Upper lobe of left lung (tissue), 4 donors: ENCODE measurements at regions not wholly inside any gene's neighbourhood (a gene's known extent, or its start where the extent isn't known, plus 50 kb on each side); places are given as distances from the start of the nearest gene placed in this dataset.

Source experiments
- EP300 ChIP-seq, 4 donors: sonication (generic); formaldehyde crosslinking; IDR thresholded peaks; one replicate each; pipeline ENCODE4 v1.5.1; 2017; ENCODE audit warnings: antibody characterized with exemption in 4 of 4, control low read depth in 2 of 4
- POLR2A ChIP-seq, 4 donors: fragments of 450-650 bp; IDR thresholded peaks; one replicate each; pipeline ENCODE4 v1.5.1; 2016 to 2017; ENCODE audit warnings: antibody characterized with exemption in 4 of 4, mild to moderate bottlenecking in 2 of 4
- POLR2AphosphoS5 ChIP-seq, 2 donors: sonication (generic); formaldehyde crosslinking; IDR thresholded peaks; one replicate each; pipeline ENCODE4 v1.5.1; 2017; ENCODE audit warnings: antibody characterized with exemption in 2 of 2
- TF ChIP-seq, protein P1 (sequence below), 6 experiments: fragments of 450-650 bp in 4 of 6; fragments of 200-600 bp in 2 of 6; sonication (generic) in 2 of 6; IDR thresholded peaks; one replicate each; pipeline ENCODE4 v1.5.1; 2016 to 2019; ENCODE audit warnings: antibody characterized with exemption in 6 of 6

- no peak for TF ChIP-seq POLR2A (IDR thresholded peaks at IDR 0.05)
- TF ChIP-seq, protein P1, sequence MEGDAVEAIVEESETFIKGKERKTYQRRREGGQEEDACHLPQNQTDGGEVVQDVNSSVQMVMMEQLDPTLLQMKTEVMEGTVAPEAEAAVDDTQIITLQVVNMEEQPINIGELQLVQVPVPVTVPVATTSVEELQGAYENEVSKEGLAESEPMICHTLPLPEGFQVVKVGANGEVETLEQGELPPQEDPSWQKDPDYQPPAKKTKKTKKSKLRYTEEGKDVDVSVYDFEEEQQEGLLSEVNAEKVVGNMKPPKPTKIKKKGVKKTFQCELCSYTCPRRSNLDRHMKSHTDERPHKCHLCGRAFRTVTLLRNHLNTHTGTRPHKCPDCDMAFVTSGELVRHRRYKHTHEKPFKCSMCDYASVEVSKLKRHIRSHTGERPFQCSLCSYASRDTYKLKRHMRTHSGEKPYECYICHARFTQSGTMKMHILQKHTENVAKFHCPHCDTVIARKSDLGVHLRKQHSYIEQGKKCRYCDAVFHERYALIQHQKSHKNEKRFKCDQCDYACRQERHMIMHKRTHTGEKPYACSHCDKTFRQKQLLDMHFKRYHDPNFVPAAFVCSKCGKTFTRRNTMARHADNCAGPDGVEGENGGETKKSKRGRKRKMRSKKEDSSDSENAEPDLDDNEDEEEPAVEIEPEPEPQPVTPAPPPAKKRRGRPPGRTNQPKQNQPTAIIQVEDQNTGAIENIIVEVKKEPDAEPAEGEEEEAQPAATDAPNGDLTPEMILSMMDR (IDR thresholded peaks at IDR 0.05) = no peak
- TF ChIP-seq POLR2AphosphoS5 (IDR thresholded peaks at IDR 0.05) = no peak
- TF ChIP-seq EP300 (IDR thresholded peaks at IDR 0.05) = no peak
These were observed 259.1 kb upstream of the AGAP1 start for GRCh38 chr2:235234736-235235135.
